CD4-positive, alpha-beta T cell (primary cell): ENCODE measurements at regions not wholly inside any gene's neighbourhood (a gene's known extent, or its start where the extent isn't known, plus 50 kb on each side); places are given as distances from the start of the nearest gene placed in this dataset.

Experiments used
- ATAC-seq: fragments of 200-7000 bp; cut with Tn5 transposase; one replicate; pipeline ENCODE4 v1.10.0; 2022; ENCODE audit warnings: mild to moderate bottlenecking; ENCODE audit not compliant: poor library complexity
- CTCF ChIA-PET: fragments of 350-600 bp; sonication (Branson Sonifier 250); formaldehyde crosslinking; loops from one replicate; lab custom pipeline; 2021; ENCODE audit warnings: antibody characterized with exemption, inconsistent platforms; lab: Charles Lee
- POLR2A ChIA-PET: fragments of 350-600 bp; sonication (Branson Sonifier 250); formaldehyde crosslinking; loops from one replicate; lab custom pipeline; 2021; ENCODE audit warnings: antibody characterized with exemption, inconsistent platforms; lab: Charles Lee
- DNase-seq, 14 experiments: peaks; one replicate each; pipeline ENCODE4 v3.0.0-alpha.2; 2013 to 2020; ENCODE audit warnings: mixed read lengths in 2 of 14
- H3K27ac ChIP-seq, 2 donors: one replicate each; pipeline versions ENCODE4 v1.5.1 to v1.7.0; 2013; ENCODE audit warnings: low read length in 2 of 2, low read depth in 1 of 2, mild to moderate bottlenecking in 1 of 2
- H3K27me3 ChIP-seq, 2 experiments: 1 replicate in 1 of 2; 2 replicates in 1 of 2; pipeline versions ENCODE4 v1.6.1 to v1.7.0; 2013; ENCODE audit warnings: low read length in 2 of 2, control low read depth in 1 of 2, mild to moderate bottlenecking in 1 of 2, moderate library complexity in 1 of 2; ENCODE audit not compliant: insufficient read depth in 2 of 2, control insufficient read depth in 1 of 2
- H3K36me3 ChIP-seq: one replicate; pipeline ENCODE4 v1.6.1; 2013; ENCODE audit warnings: low read length, control low read depth; ENCODE audit not compliant: insufficient read depth
- H3K4me1 ChIP-seq: one replicate; pipeline ENCODE4 v1.6.1; 2013; ENCODE audit warnings: low read length, control low read depth; ENCODE audit not compliant: insufficient read depth
- H3K4me3 ChIP-seq: one replicate; pipeline ENCODE4 v1.5.1; 2013; ENCODE audit warnings: mild to moderate bottlenecking, low read length, moderate library complexity
- H3K9me3 ChIP-seq, 2 experiments: 1 replicate in 1 of 2; 2 replicates in 1 of 2; pipeline versions ENCODE4 v1.6.1 to v1.7.0; 2013; ENCODE audit warnings: low read length in 2 of 2, mild to moderate bottlenecking in 2 of 2, control low read depth in 1 of 2, moderate library complexity in 1 of 2; ENCODE audit not compliant: control insufficient read depth in 1 of 2, insufficient read depth in 1 of 2
- H3K27ac Mint-ChIP-seq: one replicate; pipeline ENCODE4 v1.8.0; 2020; ENCODE audit warnings: mixed read lengths
- H3K27me3 Mint-ChIP-seq: one replicate; pipeline ENCODE4 v1.8.0; 2021; ENCODE audit warnings: mixed read lengths
- H3K36me3 Mint-ChIP-seq: one replicate; pipeline ENCODE4 v1.8.0; 2021; ENCODE audit warnings: low read depth, mixed read lengths
- H3K4me1 Mint-ChIP-seq: one replicate; pipeline ENCODE4 v1.8.0; 2021; ENCODE audit warnings: low read depth, mixed read lengths
- H3K4me3 Mint-ChIP-seq: one replicate; pipeline ENCODE4 v1.8.0; 2020; ENCODE audit warnings: mild to moderate bottlenecking, mixed read lengths
- H3K9me3 Mint-ChIP-seq: one replicate; pipeline ENCODE4 v1.8.0; 2020; ENCODE audit warnings: mixed read lengths
- CTCF ChIP-seq: fragments of 200-600 bp; IDR thresholded peaks from one replicate; pipeline ENCODE4 v1.8.0; 2022; ENCODE audit warnings: antibody characterized with exemption, mild to moderate bottlenecking
- intact Hi-C, 2 experiments: fragments of 100-400 bp; cut with DNase I in 1 of 2; cut with micrococcal nuclease in 1 of 2; formaldehyde crosslinking; loops; one replicate each; pipeline versions ENCODE4 v1.15.1 to v1.9.0; 2023 to 2025; cut with DNase I, micrococcal nuclease

GRCh38 chr19:30997222-30997621 is 352.0 kb downstream of the TSHZ3 start:
- ATAC-seq (no peak), DNase-seq (no peak)
- TF ChIP-seq CTCF, result no peak
- intact Hi-C loops, result no loop called here
- no peak overlapping the region for H3K4me3 ChIP-seq
- H3K9me3 ChIP-seq, result no peaks in the 10 kb centered on the region
- ChIA-PET CTCF (no interaction called here), POLR2A (no interaction called here)
- no peak overlapping the region for H3K27ac Mint-ChIP-seq
- no peaks in the 10 kb centered on the region for H3K4me1 Mint-ChIP-seq
- no peaks in the 10 kb centered on the region for H3K36me3 ChIP-seq
- no peak overlapping the region for H3K27ac ChIP-seq
- H3K9me3 Mint-ChIP-seq, result peaks cover under 1% of the 10 kb centered on the region
- peaks cover 0 to 5% of the 10 kb centered on the region in 2 experiments for H3K27me3 ChIP-seq
- H3K4me3 Mint-ChIP-seq, result no peak overlapping the region
- H3K36me3 Mint-ChIP-seq, result no peaks in the 10 kb centered on the region
- H3K27me3 Mint-ChIP-seq, result peaks cover 30% of the 10 kb centered on the region
- no peaks in the 10 kb centered on the region for H3K4me1 ChIP-seq

- ChIA-PET POLR2A (no interaction called here), CTCF (no interaction called here)
- Mint-ChIP-seq H3K4me3 (no peak overlapping the region), H3K36me3 (no peaks in the 10 kb centered on the region), H3K27me3 (peaks cover 5% of the 10 kb centered on the region), H3K27ac (no peak overlapping the region), H3K9me3 (peaks cover 13% of the 10 kb centered on the region), H3K4me1 (no peaks in the 10 kb centered on the region)
- no peak for ATAC-seq
- intact Hi-C loops, result no loop called here
- no peak overlapping the region for H3K27ac ChIP-seq
- DNase-seq, result no peak
- no peaks in the 10 kb centered on the region for H3K27me3 ChIP-seq
- no peaks in the 10 kb centered on the region for H3K4me1 ChIP-seq
- H3K9me3 ChIP-seq, result peaks cover 0 to 3% of the 10 kb centered on the region in 2 experiments
- no peak for TF ChIP-seq CTCF
- H3K36me3 ChIP-seq, result no peaks in the 10 kb centered on the region
- H3K4me3 ChIP-seq, result no peak overlapping the region
These were observed 370.6 kb downstream of the TSHZ3 start for GRCh38 chr19:30978639-30979038.

- peaks cover 5% of the 10 kb centered on the region for H3K27me3 Mint-ChIP-seq
- intact Hi-C loops, result no loop called here
- ATAC-seq, result no peak
These were observed 379.6 kb downstream of the TSHZ3 start for GRCh38 chr19:30969591-30969990.

More at GRCh38 chr19:30969591-30969990, 379.6 kb downstream of the TSHZ3 start:
- Histone ChIP-seq H3K9me3 (no peaks in the 10 kb centered on the region), H3K4me1 (no peaks in the 10 kb centered on the region), H3K36me3 (no peaks in the 10 kb centered on the region), H3K4me3 (no peak overlapping the region), H3K27ac (no peak overlapping the region), H3K27me3 (peaks cover 0 to 9% of the 10 kb centered on the region in 2 experiments)
- H3K27ac Mint-ChIP-seq, result no peak overlapping the region
- ChIA-PET POLR2A (no interaction called here), CTCF (no interaction called here)
- H3K4me1 Mint-ChIP-seq, result no peaks in the 10 kb centered on the region
- H3K36me3 Mint-ChIP-seq, result no peaks in the 10 kb centered on the region
- DNase-seq, result no peak
- H3K4me3 Mint-ChIP-seq, result no peak overlapping the region
- TF ChIP-seq CTCF, result no peak
- H3K9me3 Mint-ChIP-seq, result peaks cover 3% of the 10 kb centered on the region
